ENCODE measurements at regions not wholly inside any gene's neighbourhood (a gene's known extent, or its start where the extent isn't known, plus 50 kb on each side); places are given as distances from the start of the nearest gene placed in this dataset.

- no peak for DNase-seq (ENCODE audit: low read depth in 4 of 4, low spot score in 3 of 4)
These were observed 177.3 kb upstream of the DDHD1 start for GRCh38 chr14:53330441-53330840.

- no peak for DNase-seq (ENCODE audit: low read depth in 4 of 4, low spot score in 3 of 4)
These were observed 175.7 kb upstream of the DDHD1 start for GRCh38 chr14:53328841-53329240.

- no peak for DNase-seq (ENCODE audit: low read depth in 4 of 4, low spot score in 3 of 4)
These were observed 174.6 kb upstream of the DDHD1 start for GRCh38 chr14:53327716-53328115.

- peak in 1 of 4 donors; percentile 6 for DNase-seq (ENCODE audit: low read depth in 4 of 4, low spot score in 3 of 4)
These were observed 172.2 kb upstream of the DDHD1 start for GRCh38 chr14:53325176-53325806.

GRCh38 chr14:53316504-53316903, 163.4 kb upstream of the DDHD1 start:
- DNase-seq (ENCODE audit: low read depth in 4 of 4, low spot score in 3 of 4), result no peak

GRCh38 chr14:53310412-53310811, 157.3 kb upstream of the DDHD1 start:
- no peak for DNase-seq (ENCODE audit: low read depth in 4 of 4, low spot score in 3 of 4)

- peak in 1 of 4 donors; percentile 30 for DNase-seq (ENCODE audit: low read depth in 4 of 4, low spot score in 3 of 4)
These were observed 153.8 kb upstream of the DDHD1 start for GRCh38 chr14:53306911-53307310.

GRCh38 chr14:53306267-53306721, 153.2 kb upstream of the DDHD1 start:
- DNase-seq (ENCODE audit: low read depth in 4 of 4, low spot score in 3 of 4), result peak; percentile 70 to 79 (median 76)

- DNase-seq (ENCODE audit: low read depth in 4 of 4, low spot score in 3 of 4), result no peak
These were observed 151.7 kb upstream of the DDHD1 start for GRCh38 chr14:53304726-53305381.

- DNase-seq (ENCODE audit: low read depth in 4 of 4, low spot score in 3 of 4), result no peak
These were observed 143.0 kb upstream of the DDHD1 start for GRCh38 chr14:53295985-53296582.

- DNase-seq (ENCODE audit: low read depth in 4 of 4, low spot score in 3 of 4), result no peak
These were observed 142.2 kb upstream of the DDHD1 start for GRCh38 chr14:53295372-53295771.

- DNase-seq (ENCODE audit: low read depth in 4 of 4, low spot score in 3 of 4), result no peak
These were observed 133.2 kb upstream of the DDHD1 start for GRCh38 chr14:53286301-53286700.

GRCh38 chr14:53285821-53286220, 132.7 kb upstream of the DDHD1 start:
- DNase-seq (ENCODE audit: low read depth in 4 of 4, low spot score in 3 of 4), result no peak

- no peak for DNase-seq (ENCODE audit: low read depth in 4 of 4, low spot score in 3 of 4)
These were observed 131.9 kb upstream of the DDHD1 start for GRCh38 chr14:53285064-53285463.

- no peak for DNase-seq (ENCODE audit: low read depth in 4 of 4, low spot score in 3 of 4)
These were observed 125.7 kb upstream of the DDHD1 start for GRCh38 chr14:53278602-53279506.

GRCh38 chr14:53273671-53274072, 120.5 kb upstream of the DDHD1 start:
- peak in 3 of 4 donors; percentile 18 to 36 (median 22) for DNase-seq (ENCODE audit: low read depth in 4 of 4, low spot score in 3 of 4)

GRCh38 chr14:53265025-53265424, 111.9 kb upstream of the DDHD1 start:
- DNase-seq (ENCODE audit: low read depth in 4 of 4, low spot score in 3 of 4), result no peak

- no peak for DNase-seq (ENCODE audit: low read depth in 4 of 4, low spot score in 3 of 4)
These were observed 107.8 kb upstream of the DDHD1 start for GRCh38 chr14:53260928-53261327.

- no peak for DNase-seq (ENCODE audit: low read depth in 4 of 4, low spot score in 3 of 4)
These were observed 107.2 kb upstream of the DDHD1 start for GRCh38 chr14:53260286-53260685.

- no peak for DNase-seq (ENCODE audit: low read depth in 4 of 4, low spot score in 3 of 4)
These were observed 99.0 kb upstream of the DDHD1 start for GRCh38 chr14:53252141-53252540.

- DNase-seq (ENCODE audit: low read depth in 4 of 4, low spot score in 3 of 4), result no peak
These were observed 95.9 kb upstream of the DDHD1 start for GRCh38 chr14:53249059-53249458.

Measured in left renal pelvis (tissue), 4 donors.